ENCODE measurements at regions not wholly inside any gene's neighbourhood (a gene's known extent, or its start where the extent isn't known, plus 50 kb on each side); places are given as distances from the start of the nearest gene placed in this dataset.

DNA sequence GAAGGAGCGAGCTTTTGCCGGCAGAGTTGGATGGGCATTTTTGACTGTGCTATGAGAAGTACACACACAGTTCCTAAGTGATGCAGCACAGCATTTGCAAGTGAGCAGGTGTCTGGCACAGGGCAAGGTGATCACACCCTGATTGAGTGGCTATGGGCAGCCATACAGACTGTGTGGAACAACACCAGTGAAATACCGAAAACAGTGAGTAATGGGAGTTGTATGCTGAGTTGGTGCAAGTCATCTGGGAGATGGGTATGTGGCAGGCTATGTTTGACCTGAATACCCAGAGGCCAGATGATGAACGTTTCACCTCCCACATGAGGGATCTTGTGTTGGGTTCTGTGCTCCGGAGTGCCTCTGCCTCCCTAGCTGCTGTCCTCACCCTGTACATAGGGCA is 53.5 kb upstream of the TIPARP start:
- DNase-seq = no peak

DNA sequence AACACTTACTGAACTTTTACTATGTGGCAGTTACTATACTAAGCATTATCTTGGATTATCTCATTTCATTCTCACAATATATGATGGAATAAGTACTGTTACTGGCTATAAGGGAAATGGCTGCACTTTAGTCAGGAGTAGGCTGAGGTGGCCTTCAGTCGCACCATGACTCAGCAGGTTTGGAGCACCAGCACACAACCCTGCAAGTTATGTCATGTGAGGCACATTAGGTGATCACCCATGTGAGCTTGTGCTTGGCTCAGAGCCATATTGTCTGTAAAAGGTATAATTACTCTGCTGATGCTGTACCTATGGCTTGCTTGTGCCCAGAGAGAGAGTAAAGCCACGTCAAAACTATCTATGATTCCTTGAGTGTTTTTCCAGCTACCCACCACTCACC is 54.1 kb upstream of the TIPARP start:
- peak; percentile 23 for DNase-seq

DNA sequence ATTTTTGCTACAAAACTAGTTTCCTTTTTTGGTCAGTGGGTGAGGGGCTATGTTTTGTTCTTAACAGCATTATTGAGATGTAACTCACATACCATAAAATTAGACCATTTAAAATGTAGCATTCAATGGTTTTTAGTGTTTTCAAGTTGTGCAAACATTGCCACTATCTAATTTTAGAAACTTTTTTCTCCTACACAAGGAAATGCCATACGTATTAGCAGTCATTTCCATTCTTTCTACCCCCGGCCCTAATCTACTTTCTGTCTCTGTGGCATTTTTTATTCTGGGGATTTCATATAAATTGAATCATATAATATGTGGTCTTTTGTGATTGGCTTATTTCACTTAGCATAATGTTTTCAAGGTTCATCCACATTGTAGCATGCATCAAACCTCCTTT is 55.0 kb upstream of the TIPARP start:
- no peak for DNase-seq

DNA sequence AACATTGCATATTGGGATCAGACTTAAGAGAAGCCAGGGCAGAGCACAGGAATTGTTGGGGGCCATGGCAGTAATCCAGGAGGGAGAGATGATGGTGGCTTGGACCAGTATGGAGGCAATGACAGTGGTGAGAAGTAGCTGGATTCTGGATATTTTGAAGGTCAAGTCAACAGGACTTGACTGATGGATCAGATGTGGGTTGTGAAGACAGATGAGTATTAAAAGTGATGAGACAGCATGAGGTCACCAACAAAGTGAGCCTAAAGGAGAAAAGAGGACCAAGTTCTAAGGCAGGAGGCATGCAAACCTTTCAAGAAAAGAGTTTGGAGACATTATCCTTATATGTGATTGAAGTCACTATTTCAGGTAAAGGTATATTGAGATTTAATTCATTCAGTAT is 56.6 kb upstream of the TIPARP start:
- no peak for DNase-seq

DNA sequence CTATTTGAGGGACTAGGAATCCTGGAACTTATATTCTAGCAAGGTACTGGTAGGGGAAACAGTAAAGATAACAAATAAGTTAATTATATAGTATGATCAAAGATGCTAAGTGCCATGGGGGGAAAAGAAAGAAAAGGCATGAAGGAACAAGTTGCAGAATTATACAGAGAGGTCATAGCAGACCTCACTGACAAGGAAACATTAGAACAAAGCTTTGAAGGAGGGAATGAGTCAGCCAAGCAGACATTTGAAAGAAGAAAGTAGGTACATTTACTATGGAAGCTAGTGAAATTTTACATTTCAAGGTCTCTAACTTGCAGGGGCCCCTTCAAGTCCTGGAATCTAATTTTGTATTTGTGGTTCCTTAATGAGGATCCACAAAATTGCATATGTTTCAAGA is 57.2 kb upstream of the TIPARP start:
- no peak for DNase-seq

DNA sequence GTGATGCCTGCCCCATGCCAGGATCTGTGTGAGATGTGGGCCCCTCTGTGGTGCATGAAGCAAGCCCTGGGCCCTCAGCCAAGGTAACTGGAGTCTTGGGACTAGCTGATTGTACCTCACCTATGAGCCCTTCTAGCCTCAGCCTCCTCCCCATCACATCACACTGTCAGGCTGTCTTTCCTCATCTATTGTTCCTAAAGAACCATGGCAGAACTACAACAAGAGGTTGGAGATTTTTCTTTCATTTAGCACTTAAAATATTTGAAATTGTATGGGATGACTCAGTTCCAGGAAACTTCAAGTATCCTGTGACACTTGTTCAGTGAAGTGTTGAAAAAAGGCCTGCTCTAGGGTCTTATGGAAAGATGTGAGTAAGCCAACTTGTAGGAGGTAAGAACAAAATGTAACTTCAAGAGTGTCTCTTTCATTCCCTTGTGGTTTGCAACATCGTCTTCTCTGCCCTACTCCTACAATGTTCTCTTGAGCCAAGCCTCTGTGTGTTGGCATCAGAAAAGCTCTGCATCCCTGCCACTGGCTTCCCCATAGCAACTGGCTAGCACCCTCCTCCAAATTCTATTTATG is 58.7 kb upstream of the TIPARP start:
- DNase-seq = no peak

DNA sequence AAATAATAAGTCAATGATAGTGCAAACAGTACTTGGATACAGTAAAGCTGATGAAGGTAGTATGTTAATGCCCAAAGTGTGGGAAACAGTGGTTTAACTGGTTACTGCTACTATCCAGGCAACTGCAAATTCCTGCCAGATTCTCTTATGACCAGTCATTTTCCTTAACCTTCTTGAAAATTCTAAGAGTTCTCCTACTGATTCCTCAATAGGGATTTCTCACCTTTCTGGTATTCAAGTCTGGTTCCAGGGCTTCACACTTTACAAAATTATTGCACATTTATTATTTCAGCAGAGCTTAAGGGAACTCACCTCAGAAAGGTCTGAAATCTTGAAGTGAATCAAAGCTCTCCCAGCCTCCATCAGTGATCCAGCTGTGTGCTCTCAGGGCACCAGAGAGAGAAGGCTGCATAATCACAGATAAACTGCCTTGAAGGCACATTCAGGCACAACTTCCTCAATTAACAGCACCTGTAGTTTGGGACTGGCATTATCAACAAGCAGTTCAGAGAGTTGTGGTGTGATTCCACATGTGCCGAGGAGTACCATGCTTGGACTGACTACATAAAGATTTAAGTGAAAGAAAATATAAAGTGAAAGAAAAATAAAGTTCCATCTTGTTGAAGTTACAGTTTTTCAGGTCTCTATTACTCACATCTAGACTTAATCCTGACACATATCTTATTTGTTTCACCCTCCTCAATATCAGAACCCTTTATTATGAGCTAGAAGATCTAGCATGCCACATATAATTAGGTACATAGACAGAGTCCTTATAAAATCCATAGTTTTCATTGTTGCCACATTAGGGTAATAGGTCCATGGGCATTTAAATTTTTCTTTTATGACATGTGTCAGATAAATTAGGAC is 59.5 kb upstream of the TIPARP start:
- no peak for DNase-seq

DNA sequence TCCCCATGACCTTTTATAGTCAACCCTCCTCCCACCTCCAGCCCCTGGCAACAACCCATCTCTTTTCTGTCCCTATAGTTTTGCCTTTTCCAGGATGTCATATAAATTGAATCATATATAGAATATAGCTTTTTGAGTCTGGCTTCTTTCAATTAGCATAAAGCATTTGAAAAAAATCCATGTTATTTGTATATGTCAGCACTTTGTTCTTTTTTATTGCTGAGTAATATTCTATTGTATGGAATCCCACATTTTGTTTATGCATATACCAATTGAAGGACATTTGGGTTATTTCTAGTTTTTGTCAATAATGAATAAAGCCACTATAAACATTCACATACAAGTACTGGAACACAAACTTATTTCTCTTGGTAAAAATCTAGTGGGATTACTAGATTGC is 58.0 kb upstream of the SSR3 start:
- DNase-seq = no peak

DNA sequence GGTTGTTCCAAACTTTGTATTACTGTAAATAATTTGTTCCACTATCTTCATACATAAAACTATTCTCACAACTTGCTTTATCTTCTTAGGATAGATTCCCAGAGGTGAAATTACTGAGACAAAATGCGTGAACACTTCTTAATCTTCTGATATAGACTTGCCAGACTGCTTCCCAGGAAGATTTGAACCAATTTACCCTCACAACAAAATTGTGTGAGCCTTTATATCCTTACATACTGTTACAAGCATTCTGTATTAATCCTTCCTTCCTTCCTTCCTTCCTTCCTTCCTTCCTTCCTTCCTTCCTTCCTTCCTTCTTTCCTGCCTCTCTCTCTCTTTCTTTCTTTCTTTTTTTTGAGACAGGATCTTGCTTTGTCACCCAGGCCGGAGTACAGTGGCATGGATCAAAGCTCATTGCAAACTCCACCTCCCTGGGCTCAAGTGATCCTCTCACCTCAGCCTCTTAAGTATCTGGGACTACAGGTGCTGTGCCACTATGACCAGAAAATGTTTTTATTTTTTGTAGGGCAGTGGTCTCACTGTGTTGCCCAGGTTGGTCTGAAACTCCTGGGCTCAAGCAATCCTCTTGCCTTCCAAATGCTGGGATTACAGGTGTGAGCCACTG is 57.1 kb upstream of the SSR3 start:
- DNase-seq = no peak

DNA sequence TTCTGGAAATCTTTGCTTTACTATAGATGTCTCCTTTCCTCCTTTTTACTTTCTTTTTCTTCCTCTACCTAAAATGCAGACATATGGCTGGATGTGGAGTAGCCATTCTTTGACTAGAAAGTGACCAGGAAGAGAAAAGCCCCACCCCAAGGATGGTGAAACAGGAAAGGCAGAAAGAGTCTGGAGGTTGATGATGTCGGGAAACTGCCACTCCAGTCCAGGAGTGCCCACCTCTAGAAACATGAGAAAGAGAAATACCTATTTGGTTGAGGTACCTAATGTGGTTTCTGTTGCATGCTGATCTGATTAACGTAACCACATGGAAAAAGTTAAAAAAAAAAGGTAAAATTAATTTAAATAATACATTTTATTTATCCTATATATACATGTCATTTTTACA is 55.2 kb upstream of the SSR3 start:
- no peak for DNase-seq

DNA sequence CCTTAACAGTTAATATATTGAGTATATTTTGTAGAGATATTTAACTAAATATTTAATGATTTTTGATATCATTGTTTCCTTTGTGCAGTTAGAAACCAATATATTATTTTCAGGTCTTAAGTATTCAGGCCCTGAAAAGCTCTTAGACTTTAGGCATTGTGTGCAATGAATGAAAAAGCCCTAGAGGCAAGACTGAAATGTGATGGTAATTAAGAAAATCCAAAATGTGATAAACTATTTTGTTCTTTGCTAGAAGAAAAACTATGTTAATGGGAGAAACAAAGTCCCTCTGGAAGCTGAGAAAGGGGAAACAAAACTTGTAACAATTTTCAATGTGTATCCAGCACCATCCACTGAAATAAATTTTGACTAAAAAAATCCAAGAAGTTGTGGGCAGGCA is 54.6 kb upstream of the SSR3 start:
- DNase-seq = no peak

DNA sequence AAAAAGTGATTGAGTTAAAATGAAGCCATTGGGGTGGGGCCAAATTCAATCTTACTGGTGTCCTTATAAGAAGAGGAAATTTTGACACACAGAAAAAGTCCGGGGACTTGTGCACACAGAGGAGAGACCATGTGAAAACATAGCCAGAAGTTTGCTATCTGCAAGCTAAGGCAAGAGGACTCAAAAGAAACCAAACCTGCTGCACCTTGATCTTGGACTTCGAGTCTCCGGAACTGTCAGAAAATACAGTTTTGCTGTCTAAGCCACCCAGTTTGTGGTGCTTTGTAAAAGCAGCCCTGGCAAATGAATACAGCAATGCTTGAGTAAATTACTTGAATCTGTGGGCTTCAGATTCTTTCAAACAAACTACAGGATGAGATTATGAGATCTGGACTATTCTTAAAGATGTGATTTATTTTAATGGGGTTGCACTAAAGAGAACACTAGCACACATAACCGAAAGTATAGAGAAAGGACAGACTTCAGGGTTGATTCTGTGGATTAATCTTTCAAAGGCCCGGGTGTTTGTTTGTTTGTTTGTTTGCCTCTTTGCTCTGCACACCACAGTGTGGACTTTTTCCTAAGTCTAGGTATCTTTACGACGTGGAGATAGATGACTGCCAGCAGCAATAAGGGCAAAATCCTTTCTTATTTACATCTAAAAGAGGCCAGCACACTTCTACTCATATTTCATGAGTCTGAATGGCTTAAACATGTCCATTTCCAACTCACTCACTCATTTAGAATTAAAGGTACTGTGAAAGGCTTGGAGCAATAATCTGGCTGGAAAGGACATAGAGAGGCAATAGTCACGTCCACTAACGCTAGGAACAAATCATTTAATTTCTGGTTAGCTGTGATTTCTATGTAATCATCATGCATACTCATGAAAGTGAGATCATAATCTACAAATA is 53.9 kb upstream of the SSR3 start:
- no peak for DNase-seq

DNA sequence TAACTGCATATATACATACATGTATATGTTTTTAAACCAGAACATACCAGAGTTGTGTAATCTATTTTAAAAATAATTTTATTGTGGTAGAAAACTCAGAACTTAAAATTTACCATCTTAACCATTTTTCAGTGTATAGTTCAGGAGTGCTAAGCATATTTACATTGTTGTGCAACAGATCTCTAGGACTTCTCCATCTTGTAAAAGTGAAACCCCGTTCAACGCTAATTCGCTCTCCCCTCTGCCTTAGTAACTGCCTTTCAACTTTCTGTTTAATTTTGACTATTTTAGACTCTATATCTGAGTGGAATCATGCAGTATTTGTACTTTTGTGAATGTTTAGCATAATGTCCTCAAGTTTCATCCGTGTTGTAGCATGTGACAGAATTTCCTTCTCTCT is 51.8 kb upstream of the SSR3 start:
- DNase-seq = no peak

DNA sequence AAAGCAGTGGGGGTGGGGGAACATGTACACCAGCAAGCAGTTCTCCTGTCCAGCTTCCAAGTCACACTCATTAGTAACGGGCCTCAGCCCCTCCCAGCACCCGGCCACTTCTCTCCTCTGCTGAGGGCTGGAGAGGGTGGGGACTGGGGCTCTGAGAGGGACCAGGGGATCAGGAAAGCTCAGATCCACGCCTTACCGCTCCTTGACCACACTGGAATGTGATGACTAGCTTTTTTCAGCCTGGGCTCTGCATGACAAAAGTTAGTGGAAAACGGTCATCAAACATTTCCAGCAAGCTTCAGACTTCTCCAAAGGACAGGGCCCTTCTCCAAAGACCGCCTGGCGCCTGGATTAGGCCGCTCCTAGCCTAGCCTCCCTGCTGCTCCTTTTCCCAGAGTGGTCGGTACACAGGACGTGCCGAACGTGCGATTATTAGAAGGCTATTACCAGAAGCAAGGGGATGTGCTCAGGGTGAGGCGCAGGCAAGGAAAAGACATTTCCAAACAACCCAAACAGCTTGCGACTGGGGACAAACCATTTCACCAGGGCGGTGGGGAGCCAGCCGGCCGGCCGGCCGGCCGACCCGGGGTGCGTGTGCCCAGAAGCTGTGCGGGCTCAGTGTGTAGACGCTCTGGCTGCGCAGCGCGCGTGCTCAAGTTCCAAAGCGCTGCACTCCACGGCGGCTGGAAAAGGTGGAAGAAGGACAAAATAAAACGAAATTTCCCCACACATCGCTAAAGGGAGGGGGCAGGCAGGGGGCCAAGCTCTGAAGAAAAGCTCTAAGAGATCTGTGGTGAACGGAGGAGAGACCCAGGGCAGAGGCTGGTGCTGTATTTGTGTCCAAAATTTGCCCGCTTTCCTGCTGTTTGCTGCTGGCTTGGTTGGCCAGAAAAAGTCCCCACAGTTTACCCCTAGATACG is 51.0 kb upstream of the SSR3 start:
- peak; percentile 59 for DNase-seq

DNA sequence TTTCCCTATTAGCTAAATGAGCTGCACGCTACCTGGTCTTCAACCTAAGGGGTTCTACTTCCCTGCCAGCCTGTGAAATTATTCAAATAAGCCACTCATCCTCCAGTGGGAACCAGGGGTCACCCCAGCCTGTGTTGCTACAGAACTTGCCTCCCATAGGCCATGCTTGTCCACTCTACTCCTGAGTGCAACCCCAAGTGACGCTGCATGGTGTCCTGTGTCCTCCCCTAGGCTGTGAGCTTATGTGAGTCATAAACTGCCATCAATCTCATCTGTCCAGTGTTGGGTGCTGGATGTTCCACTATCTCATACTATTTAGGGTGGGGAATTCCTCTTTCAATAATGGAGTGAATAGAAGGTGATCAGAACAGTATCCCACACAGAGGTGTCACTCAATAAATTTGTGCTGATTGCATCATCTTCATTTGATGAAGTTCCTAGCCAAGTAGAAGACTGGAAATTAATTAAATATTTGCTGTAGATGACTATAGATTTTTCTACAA is 49.8 kb upstream of the SSR3 start:
- no peak for DNase-seq

Measured in SHP77 treated with DMSO at 0.1 percent for 48 hours (cell line).